GM12878 (cell line): ENCODE measurements at regions not wholly inside any gene's neighbourhood (a gene's known extent, or its start where the extent isn't known, plus 50 kb on each side); places are given as distances from the start of the nearest gene placed in this dataset.

ENCODE experiments used
- ATAC-seq: fragments of 200-7000 bp; cut with Tn5 transposase; 3 replicates; pipeline ENCODE4 v1.9.1; 2020; ENCODE audit warnings: mild to moderate bottlenecking, moderate library complexity
- BruUV-seq: library from RNA; stranded (reverse); fragments of 400-500 nt; replicated peaks from 2 replicates; lab custom pipeline; 2021; lab: Mats Ljungman, UMichigan
- CTCF ChIA-PET: fragments of 300-600 bp; sonication (Branson Sonifier 250); formaldehyde crosslinking; extraction: SDS; loops from one replicate; lab custom pipeline; 2021; ENCODE audit warnings: inconsistent platforms; lab: Yijun Ruan, JAX
- POLR2A ChIA-PET: fragments of 350-600 bp; formaldehyde crosslinking; extraction: SDS; loops from one replicate; lab custom pipeline; 2021; ENCODE audit warnings: inconsistent platforms; lab: Charles Lee
- RAD21 ChIA-PET: fragments of 300-600 bp; sonication (Branson Sonifier 250); formaldehyde crosslinking; loops from one replicate; lab custom pipeline; 2023; ENCODE audit warnings: antibody characterized with exemption; ENCODE audit not compliant: unreplicated experiment; lab: Charles Lee
- SMC1A ChIA-PET: fragments of 300-600 bp; sonication (Branson Sonifier 250); formaldehyde crosslinking; loops from one replicate; lab custom pipeline; 2023; ENCODE audit not compliant: unreplicated experiment, uncharacterized antibody; lab: Charles Lee
- DNase-seq: peaks from one replicate; pipeline ENCODE4 v3.0.0-alpha.2; 2011; ENCODE audit warnings: low read depth, low spot score
- FAIRE-seq: peaks from 3 replicates; lab custom pipeline; 2011; peaks lifted over from hg19 to GRCh38; lab: Jason Lieb, UNC
- H2AFZ ChIP-seq: 2 replicates; pipeline ENCODE4 v1.6.0; 2011; ENCODE audit warnings: low read depth, low read length, control low read depth; ENCODE audit not compliant: control insufficient read depth
- H3K27ac ChIP-seq: 2 replicates; pipeline ENCODE4 v1.5.1; 2011; ENCODE audit warnings: control low read depth; ENCODE audit not compliant: control insufficient read depth, insufficient read depth
- H3K27me3 ChIP-seq, 2 experiments: replicated peaks in 1 of 2; 2 replicates each; pipeline versions ENCODE4 v1.6.0 to v1.6.1; 2011; ENCODE audit warnings: low read length in 1 of 2; ENCODE audit not compliant: control insufficient read depth in 2 of 2, insufficient read depth in 2 of 2
- H3K36me3 ChIP-seq, 2 experiments: 2 replicates each; pipeline ENCODE4 v1.5.1; 2011; ENCODE audit warnings: low read length in 1 of 2; ENCODE audit not compliant: control insufficient read depth in 2 of 2, insufficient read depth in 2 of 2
- H3K4me1 ChIP-seq: 2 replicates; pipeline ENCODE4 v1.6.1; 2011; ENCODE audit warnings: mild to moderate bottlenecking, low read length, moderate library complexity, mixed read lengths; ENCODE audit not compliant: control insufficient read depth, insufficient read depth
- H3K4me2 ChIP-seq: 2 replicates; pipeline ENCODE4 v1.6.0; 2011; ENCODE audit warnings: control low read depth; ENCODE audit not compliant: control insufficient read depth, insufficient read depth
- H3K4me3 ChIP-seq: fragments of 200-600 bp; sonication (generic); 2 replicates; pipeline ENCODE4 v1.5.1; 2016
- H3K79me2 ChIP-seq: 2 replicates; pipeline ENCODE4 v1.6.0; 2011; ENCODE audit warnings: low read length; ENCODE audit not compliant: control insufficient read depth, insufficient read depth
- H3K9ac ChIP-seq: 2 replicates; pipeline ENCODE4 v1.8.0; 2011; ENCODE audit warnings: low read length, control low read depth, mixed read lengths; ENCODE audit not compliant: control insufficient read depth, insufficient read depth
- H3K9me3 ChIP-seq: replicated peaks from 3 replicates; pipeline ENCODE4 v1.5.1; 2011; ENCODE audit warnings: mild to moderate bottlenecking, low read length; ENCODE audit not compliant: control insufficient read depth, insufficient read depth
- H4K20me1 ChIP-seq: 2 replicates; pipeline ENCODE4 v1.6.0; 2011; ENCODE audit not compliant: control insufficient read depth, insufficient read depth
- MEF2A ChIP-seq: IDR thresholded peaks from 2 replicates; pipeline ENCODE4 v1.6.1; 2011; ENCODE audit warnings: low read depth, mild to moderate bottlenecking, low read length, moderate library complexity; ENCODE audit not compliant: insufficient read depth
- MXI1 ChIP-seq: fragments of 150-350 bp; IDR thresholded peaks from 2 replicates; pipeline ENCODE4 v1.6.1; 2011; ENCODE audit warnings: low read depth, mild to moderate bottlenecking, inconsistent platforms, low read length, improper control_type of control experiment
- POLR2AphosphoS5 ChIP-seq: IDR thresholded peaks from 2 replicates; pipeline ENCODE4 v1.6.1; 2011; ENCODE audit warnings: mild to moderate bottlenecking, low read length, inconsistent platforms
- RB1 ChIP-seq: fragments of 450-650 bp; formaldehyde crosslinking; IDR thresholded peaks from 2 replicates; pipeline ENCODE4 v1.6.1; 2017; ENCODE audit warnings: mild to moderate bottlenecking, borderline replicate concordance
- WRNIP1 ChIP-seq: IDR thresholded peaks from 2 replicates; pipeline ENCODE4 v1.6.1; 2011; ENCODE audit warnings: low read depth, low read length, improper control_type of control experiment, borderline replicate concordance
- ZNF207 ChIP-seq: fragments of 450-650 bp; IDR thresholded peaks from 2 replicates; pipeline ENCODE4 v1.6.1; 2014; ENCODE audit warnings: antibody characterized with exemption, mild to moderate bottlenecking, borderline replicate concordance
- WGBS: methylation state at CpG from one replicate; pipeline ENCODE4 v1.1.6; 2016; ENCODE audit warnings: low lambda C conversion rate; ENCODE audit not compliant: insufficient replicate concordance, insufficient coverage; ENCODE audit errors: missing lambda C conversion rate; 5-methylcytosine and 5-hydroxymethylcytosine counted together
- in situ Hi-C: fragments of 300-500 bp; cut with MboI; formaldehyde crosslinking; loops from 9 replicates; pipeline ENCODE4 v1.14.3; 2018; ENCODE audit warnings: mixed read lengths
- intact Hi-C: fragments of 100-400 bp; cut with micrococcal nuclease; formaldehyde crosslinking; loops from one replicate; pipeline ENCODE4 v1.14.2; 2022; ENCODE audit not compliant: unreplicated experiment
- TF ChIP-seq, protein P1 (sequence below): fragments of 450-650 bp; IDR thresholded peaks from 2 replicates; pipeline ENCODE4 v1.6.1; 2017; ENCODE audit warnings: mild to moderate bottlenecking, moderate library complexity
- TF ChIP-seq, protein P2 (sequence below): fragments of 450-650 bp; conservative IDR thresholded peaks from 2 replicates; pipeline ENCODE4 v1.6.1; 2017; ENCODE audit warnings: mild to moderate bottlenecking, moderate library complexity
- TF ChIP-seq, protein P3 (sequence below): fragments of 150-350 bp; IDR thresholded peaks from 2 replicates; pipeline ENCODE4 v1.6.1; 2014; ENCODE audit warnings: mild to moderate bottlenecking, low read depth, low read length
- TF ChIP-seq, protein P4 (sequence below), 3 experiments: IDR thresholded peaks in 2 of 3; conservative IDR thresholded peaks in 1 of 3; 2 replicates each; pipeline ENCODE4 v1.5.1; 2011; ENCODE audit warnings: low read depth in 3 of 3, low read length in 3 of 3, mild to moderate bottlenecking in 3 of 3, control low read depth in 2 of 3, moderate library complexity in 2 of 3, inconsistent platforms in 1 of 3, mixed read lengths in 1 of 3; ENCODE audit not compliant: control insufficient read depth in 2 of 3, insufficient read depth in 1 of 3; ENCODE audit errors: extremely low read depth in 1 of 3
- TF ChIP-seq, protein P5 (sequence below): fragments of 450-650 bp; IDR thresholded peaks from 2 replicates; pipeline ENCODE4 v1.6.1; 2017; ENCODE audit warnings: mild to moderate bottlenecking, low read depth, inconsistent platforms; ENCODE audit not compliant: poor library complexity, severe bottlenecking

DNA sequence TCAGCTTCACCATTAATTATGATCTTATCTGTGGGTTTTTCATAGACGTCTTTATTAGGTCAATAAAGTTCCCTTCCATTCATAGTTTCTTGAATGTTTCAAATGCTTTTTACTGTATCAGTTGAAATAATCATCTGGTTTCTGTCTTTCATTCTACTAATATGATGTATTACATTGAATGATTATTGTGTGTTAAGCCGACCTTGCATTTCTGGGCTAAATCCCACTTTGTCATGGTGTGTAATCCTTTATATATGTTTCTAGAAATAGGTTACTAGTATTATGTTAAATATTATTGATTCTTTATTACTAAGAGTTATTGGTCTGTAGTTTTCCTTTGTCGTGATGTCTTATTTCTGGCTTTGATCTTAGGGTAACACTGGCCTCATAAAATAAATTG lies 134.9 kb downstream of the FASLG start:
- no peak overlapping the region for H2AFZ ChIP-seq
- BruUV-seq = no TSS peak
- H3K4me3 ChIP-seq = no peak overlapping the region
- no peaks in the 10 kb centered on the region for H3K36me3 ChIP-seq
- ATAC-seq (no peak), FAIRE-seq (no peak), DNase-seq (no peak)
- ChIA-PET SMC1A (interaction anchor here (1.2 kb wide), 1 partner anchor 18 kb away, joined by 3 read pairs; no protein-coding TSS in a partner anchor), POLR2A (interaction anchor here (0.6 kb wide), 1 partner anchor 656 kb away, joined by 3 read pairs; no protein-coding TSS in a partner anchor), CTCF (interaction anchor here (1.0 kb wide), 1 partner anchor 32 kb away, joined by 3 read pairs; no protein-coding TSS in a partner anchor), RAD21 (no interaction called here)
- no peaks in the 10 kb centered on the region; a peak in 1 of 4 replicates for H3K27me3 ChIP-seq
- intact Hi-C loops = no loop called here
- H4K20me1 ChIP-seq = no peaks in the 10 kb centered on the region
- no peak overlapping the region for H3K9ac ChIP-seq
- WGBS = 63% methylated on average over 3 of the region's 3 CpGs
- in situ Hi-C loops = no loop called here
- H3K9me3 ChIP-seq = no peaks in the 10 kb centered on the region; the same call in 2 of the 3 replicates
- H3K79me2 ChIP-seq = no peaks in the 10 kb centered on the region
- H3K27ac ChIP-seq = no peak overlapping the region
- H3K4me1 ChIP-seq = no peaks in the 10 kb centered on the region
- H3K4me2 ChIP-seq = no peak overlapping the region
- TF ChIP-seq, protein P1, sequence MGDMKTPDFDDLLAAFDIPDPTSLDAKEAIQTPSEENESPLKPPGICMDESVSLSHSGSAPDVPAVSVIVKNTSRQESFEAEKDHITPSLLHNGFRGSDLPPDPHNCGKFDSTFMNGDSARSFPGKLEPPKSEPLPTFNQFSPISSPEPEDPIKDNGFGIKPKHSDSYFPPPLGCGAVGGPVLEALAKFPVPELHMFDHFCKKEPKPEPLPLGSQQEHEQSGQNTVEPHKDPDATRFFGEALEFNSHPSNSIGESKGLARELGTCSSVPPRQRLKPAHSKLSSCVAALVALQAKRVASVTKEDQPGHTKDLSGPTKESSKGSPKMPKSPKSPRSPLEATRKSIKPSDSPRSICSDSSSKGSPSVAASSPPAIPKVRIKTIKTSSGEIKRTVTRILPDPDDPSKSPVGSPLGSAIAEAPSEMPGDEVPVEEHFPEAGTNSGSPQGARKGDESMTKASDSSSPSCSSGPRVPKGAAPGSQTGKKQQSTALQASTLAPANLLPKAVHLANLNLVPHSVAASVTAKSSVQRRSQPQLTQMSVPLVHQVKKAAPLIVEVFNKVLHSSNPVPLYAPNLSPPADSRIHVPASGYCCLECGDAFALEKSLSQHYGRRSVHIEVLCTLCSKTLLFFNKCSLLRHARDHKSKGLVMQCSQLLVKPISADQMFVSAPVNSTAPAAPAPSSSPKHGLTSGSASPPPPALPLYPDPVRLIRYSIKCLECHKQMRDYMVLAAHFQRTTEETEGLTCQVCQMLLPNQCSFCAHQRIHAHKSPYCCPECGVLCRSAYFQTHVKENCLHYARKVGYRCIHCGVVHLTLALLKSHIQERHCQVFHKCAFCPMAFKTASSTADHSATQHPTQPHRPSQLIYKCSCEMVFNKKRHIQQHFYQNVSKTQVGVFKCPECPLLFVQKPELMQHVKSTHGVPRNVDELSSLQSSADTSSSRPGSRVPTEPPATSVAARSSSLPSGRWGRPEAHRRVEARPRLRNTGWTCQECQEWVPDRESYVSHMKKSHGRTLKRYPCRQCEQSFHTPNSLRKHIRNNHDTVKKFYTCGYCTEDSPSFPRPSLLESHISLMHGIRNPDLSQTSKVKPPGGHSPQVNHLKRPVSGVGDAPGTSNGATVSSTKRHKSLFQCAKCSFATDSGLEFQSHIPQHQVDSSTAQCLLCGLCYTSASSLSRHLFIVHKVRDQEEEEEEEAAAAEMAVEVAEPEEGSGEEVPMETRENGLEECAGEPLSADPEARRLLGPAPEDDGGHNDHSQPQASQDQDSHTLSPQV = no peak
- no peak for TF ChIP-seq MEF2A
- TF ChIP-seq POLR2AphosphoS5 = no peak
- no peak for TF ChIP-seq WRNIP1
- TF ChIP-seq, protein P2, sequence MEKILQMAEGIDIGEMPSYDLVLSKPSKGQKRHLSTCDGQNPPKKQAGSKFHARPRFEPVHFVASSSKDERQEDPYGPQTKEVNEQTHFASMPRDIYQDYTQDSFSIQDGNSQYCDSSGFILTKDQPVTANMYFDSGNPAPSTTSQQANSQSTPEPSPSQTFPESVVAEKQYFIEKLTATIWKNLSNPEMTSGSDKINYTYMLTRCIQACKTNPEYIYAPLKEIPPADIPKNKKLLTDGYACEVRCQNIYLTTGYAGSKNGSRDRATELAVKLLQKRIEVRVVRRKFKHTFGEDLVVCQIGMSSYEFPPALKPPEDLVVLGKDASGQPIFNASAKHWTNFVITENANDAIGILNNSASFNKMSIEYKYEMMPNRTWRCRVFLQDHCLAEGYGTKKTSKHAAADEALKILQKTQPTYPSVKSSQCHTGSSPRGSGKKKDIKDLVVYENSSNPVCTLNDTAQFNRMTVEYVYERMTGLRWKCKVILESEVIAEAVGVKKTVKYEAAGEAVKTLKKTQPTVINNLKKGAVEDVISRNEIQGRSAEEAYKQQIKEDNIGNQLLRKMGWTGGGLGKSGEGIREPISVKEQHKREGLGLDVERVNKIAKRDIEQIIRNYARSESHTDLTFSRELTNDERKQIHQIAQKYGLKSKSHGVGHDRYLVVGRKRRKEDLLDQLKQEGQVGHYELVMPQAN = no peak
- TF ChIP-seq, protein P3, sequence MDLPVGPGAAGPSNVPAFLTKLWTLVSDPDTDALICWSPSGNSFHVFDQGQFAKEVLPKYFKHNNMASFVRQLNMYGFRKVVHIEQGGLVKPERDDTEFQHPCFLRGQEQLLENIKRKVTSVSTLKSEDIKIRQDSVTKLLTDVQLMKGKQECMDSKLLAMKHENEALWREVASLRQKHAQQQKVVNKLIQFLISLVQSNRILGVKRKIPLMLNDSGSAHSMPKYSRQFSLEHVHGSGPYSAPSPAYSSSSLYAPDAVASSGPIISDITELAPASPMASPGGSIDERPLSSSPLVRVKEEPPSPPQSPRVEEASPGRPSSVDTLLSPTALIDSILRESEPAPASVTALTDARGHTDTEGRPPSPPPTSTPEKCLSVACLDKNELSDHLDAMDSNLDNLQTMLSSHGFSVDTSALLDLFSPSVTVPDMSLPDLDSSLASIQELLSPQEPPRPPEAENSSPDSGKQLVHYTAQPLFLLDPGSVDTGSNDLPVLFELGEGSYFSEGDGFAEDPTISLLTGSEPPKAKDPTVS = no peak
- TF ChIP-seq, protein P4, sequence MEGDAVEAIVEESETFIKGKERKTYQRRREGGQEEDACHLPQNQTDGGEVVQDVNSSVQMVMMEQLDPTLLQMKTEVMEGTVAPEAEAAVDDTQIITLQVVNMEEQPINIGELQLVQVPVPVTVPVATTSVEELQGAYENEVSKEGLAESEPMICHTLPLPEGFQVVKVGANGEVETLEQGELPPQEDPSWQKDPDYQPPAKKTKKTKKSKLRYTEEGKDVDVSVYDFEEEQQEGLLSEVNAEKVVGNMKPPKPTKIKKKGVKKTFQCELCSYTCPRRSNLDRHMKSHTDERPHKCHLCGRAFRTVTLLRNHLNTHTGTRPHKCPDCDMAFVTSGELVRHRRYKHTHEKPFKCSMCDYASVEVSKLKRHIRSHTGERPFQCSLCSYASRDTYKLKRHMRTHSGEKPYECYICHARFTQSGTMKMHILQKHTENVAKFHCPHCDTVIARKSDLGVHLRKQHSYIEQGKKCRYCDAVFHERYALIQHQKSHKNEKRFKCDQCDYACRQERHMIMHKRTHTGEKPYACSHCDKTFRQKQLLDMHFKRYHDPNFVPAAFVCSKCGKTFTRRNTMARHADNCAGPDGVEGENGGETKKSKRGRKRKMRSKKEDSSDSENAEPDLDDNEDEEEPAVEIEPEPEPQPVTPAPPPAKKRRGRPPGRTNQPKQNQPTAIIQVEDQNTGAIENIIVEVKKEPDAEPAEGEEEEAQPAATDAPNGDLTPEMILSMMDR (IDR thresholded peaks at IDR 0.05 in 2 of 3, conservative IDR thresholded peaks at IDR 0.05 in 1 of 3; ENCODE audit: control insufficient read depth in 2 of 3, extremely low read depth in 1 of 3, insufficient read depth in 1 of 3, low read depth in 3 of 3, low read length in 3 of 3) = no peak
- no peak for TF ChIP-seq RB1
- no peak for TF ChIP-seq ZNF207
- TF ChIP-seq MXI1 = no peak
- TF ChIP-seq, protein P5, sequence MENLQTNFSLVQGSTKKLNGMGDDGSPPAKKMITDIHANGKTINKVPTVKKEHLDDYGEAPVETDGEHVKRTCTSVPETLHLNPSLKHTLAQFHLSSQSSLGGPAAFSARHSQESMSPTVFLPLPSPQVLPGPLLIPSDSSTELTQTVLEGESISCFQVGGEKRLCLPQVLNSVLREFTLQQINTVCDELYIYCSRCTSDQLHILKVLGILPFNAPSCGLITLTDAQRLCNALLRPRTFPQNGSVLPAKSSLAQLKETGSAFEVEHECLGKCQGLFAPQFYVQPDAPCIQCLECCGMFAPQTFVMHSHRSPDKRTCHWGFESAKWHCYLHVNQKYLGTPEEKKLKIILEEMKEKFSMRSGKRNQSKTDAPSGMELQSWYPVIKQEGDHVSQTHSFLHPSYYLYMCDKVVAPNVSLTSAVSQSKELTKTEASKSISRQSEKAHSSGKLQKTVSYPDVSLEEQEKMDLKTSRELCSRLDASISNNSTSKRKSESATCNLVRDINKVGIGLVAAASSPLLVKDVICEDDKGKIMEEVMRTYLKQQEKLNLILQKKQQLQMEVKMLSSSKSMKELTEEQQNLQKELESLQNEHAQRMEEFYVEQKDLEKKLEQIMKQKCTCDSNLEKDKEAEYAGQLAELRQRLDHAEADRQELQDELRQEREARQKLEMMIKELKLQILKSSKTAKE = no peak
